A673 (cell line): ENCODE measurements at regions not wholly inside any gene's neighbourhood (a gene's known extent, or its start where the extent isn't known, plus 50 kb on each side); places are given as distances from the start of the nearest gene placed in this dataset.

Experiments used
- BruUV-seq: library from RNA; stranded (reverse); fragments of 400-500 nt; replicated peaks from 2 replicates; lab custom pipeline; 2021; lab: Mats Ljungman, UMichigan
- CTCF ChIA-PET: fragments of 300-600 bp; sonication (Branson Sonifier 250); formaldehyde crosslinking; loops from one replicate; lab custom pipeline; 2022; ENCODE audit warnings: antibody characterized with exemption; lab: Charles Lee
- POLR2A ChIA-PET: fragments of 300-600 bp; sonication (Branson Sonifier 250); formaldehyde crosslinking; loops from one replicate; lab custom pipeline; 2022; ENCODE audit warnings: antibody characterized with exemption; ENCODE audit not compliant: low non-redundant PET; lab: Charles Lee
- DNase-seq: peaks from one replicate; pipeline ENCODE4 v3.0.0-alpha.2; 2015; ENCODE audit warnings: low spot score
- H3K27ac ChIP-seq: fragments of 200-600 bp; sonication (generic); 2 replicates; pipeline ENCODE4 v1.5.1; 2016; ENCODE audit warnings: mixed run types, low read depth, mild to moderate bottlenecking, mixed read lengths, antibody characterized with exemption, low read length; ENCODE audit not compliant: poor library complexity, severe bottlenecking
- H3K27me3 ChIP-seq: fragments of 200-600 bp; sonication (generic); replicated peaks from 2 replicates; pipeline ENCODE4 v1.6.1; 2017; ENCODE audit warnings: mixed run types, low read depth, mild to moderate bottlenecking, mixed read lengths, antibody characterized with exemption, low read length; ENCODE audit not compliant: insufficient read depth, poor library complexity
- H3K36me3 ChIP-seq: fragments of 200-600 bp; sonication (generic); 2 replicates; pipeline ENCODE4 v1.6.1; 2016; ENCODE audit warnings: mixed run types, mild to moderate bottlenecking, mixed read lengths, antibody characterized with exemption, low read length; ENCODE audit not compliant: insufficient read depth, poor library complexity, severe bottlenecking
- H3K4me1 ChIP-seq: fragments of 200-600 bp; sonication (generic); 2 replicates; pipeline ENCODE4 v1.6.1; 2017; ENCODE audit warnings: mixed run types, mild to moderate bottlenecking, mixed read lengths, antibody characterized with exemption, low read length; ENCODE audit not compliant: insufficient read depth, poor library complexity, severe bottlenecking
- H3K4me3 ChIP-seq: fragments of 200-600 bp; sonication (generic); 2 replicates; pipeline ENCODE4 v1.5.1; 2016; ENCODE audit warnings: low read depth, mixed run types, mild to moderate bottlenecking, mixed read lengths, low read length; ENCODE audit not compliant: poor library complexity, severe bottlenecking
- H3K9me3 ChIP-seq: fragments of 200-600 bp; sonication (generic); 2 replicates; pipeline ENCODE4 v1.6.1; 2016; ENCODE audit warnings: mixed run types, low read depth, mild to moderate bottlenecking, mixed read lengths, antibody characterized with exemption, low read length; ENCODE audit not compliant: poor library complexity, severe bottlenecking
- CTCF ChIP-seq: fragments of 300-800, 200-600 bp; sonication (generic); conservative IDR thresholded peaks from 2 replicates; pipeline ENCODE4 v1.5.1; 2017; ENCODE audit warnings: low read depth, mild to moderate bottlenecking, antibody characterized with exemption, low read length, moderate library complexity, mixed read lengths
- EZH2 ChIP-seq: fragments of 200-600 bp; sonication (generic); IDR thresholded peaks from 2 replicates; pipeline ENCODE4 v1.6.1; 2017; ENCODE audit warnings: borderline replicate concordance, low read depth, mild to moderate bottlenecking, mixed read lengths, antibody characterized with exemption, low read length; ENCODE audit not compliant: poor library complexity, severe bottlenecking
- intact Hi-C: fragments of 100-400 bp; cut with micrococcal nuclease; formaldehyde crosslinking; loops from one replicate; pipeline ENCODE4 v1.10.0; 2022; ENCODE audit not compliant: unreplicated experiment

- POLR2A ChIA-PET = no interaction called here
- Histone ChIP-seq H3K27me3 (no peaks in the 10 kb centered on the region), H3K4me3 (no peak overlapping the region), H3K4me1 (peaks cover 15% of the 10 kb centered on the region), H3K36me3 (no peaks in the 10 kb centered on the region), H3K9me3 (no peaks in the 10 kb centered on the region), H3K27ac (no peak overlapping the region)
- no TSS peak for BruUV-seq
- CTCF ChIA-PET = interaction anchor here (1.7 kb wide), 1 partner anchor 32 kb away, joined by 4 read pairs; no protein-coding TSS in a partner anchor
- intact Hi-C loops = no loop called here
- no peak for TF ChIP-seq EZH2
- TF ChIP-seq CTCF = no peak
- no peak for DNase-seq
These were observed 889.4 kb downstream of the KCNA4 start for GRCh38 chr11:29127461-29127860.

GRCh38 chr11:29125606-29126005 is 891.2 kb downstream of the KCNA4 start:
- no peaks in the 10 kb centered on the region for H3K36me3 ChIP-seq
- H3K27me3 ChIP-seq = no peaks in the 10 kb centered on the region
- peaks cover 15% of the 10 kb centered on the region for H3K4me1 ChIP-seq
- H3K27ac ChIP-seq = no peak overlapping the region
- no peaks in the 10 kb centered on the region for H3K9me3 ChIP-seq
- POLR2A ChIA-PET = no interaction called here
- DNase-seq = no peak
- TF ChIP-seq CTCF (no peak), EZH2 (no peak)
- BruUV-seq = no TSS peak
- CTCF ChIA-PET = no interaction called here
- intact Hi-C loops = no loop called here
- no peak overlapping the region for H3K4me3 ChIP-seq

GRCh38 chr11:29124470-29124869 is 892.4 kb downstream of the KCNA4 start:
- ChIA-PET POLR2A (no interaction called here), CTCF (no interaction called here)
- H3K9me3 ChIP-seq = no peaks in the 10 kb centered on the region
- H3K4me1 ChIP-seq = peaks cover 14% of the 10 kb centered on the region
- no TSS peak for BruUV-seq
- H3K27ac ChIP-seq = no peak overlapping the region
- DNase-seq = no peak
- intact Hi-C loops = no loop called here
- H3K4me3 ChIP-seq = no peak overlapping the region
- no peaks in the 10 kb centered on the region for H3K36me3 ChIP-seq
- no peaks in the 10 kb centered on the region for H3K27me3 ChIP-seq
- TF ChIP-seq EZH2 (no peak), CTCF (no peak)
